H1 (cell line): ENCODE measurements at regions not wholly inside any gene's neighbourhood (a gene's known extent, or its start where the extent isn't known, plus 50 kb on each side); places are given as distances from the start of the nearest gene placed in this dataset.

Experiments
- CTCF ChIA-PET: fragments of 300-600 bp; sonication (Branson Sonifier 250); formaldehyde crosslinking; loops from one replicate; lab custom pipeline; 2021; ENCODE audit not compliant: partially characterized antibody; lab: Charles Lee
- POLR2A ChIA-PET: fragments of 300-600 bp; sonication (Branson Sonifier 250); formaldehyde crosslinking; loops from one replicate; lab custom pipeline; 2021; ENCODE audit warnings: inconsistent platforms; ENCODE audit not compliant: partially characterized antibody; lab: Charles Lee
- DNase-seq, 2 experiments: peaks; one replicate each; pipeline versions ENCODE4 v3.0.0 to v3.0.0-alpha.2; 2010 to 2022; ENCODE audit warnings: low spot score in 2 of 2, low read depth in 1 of 2, mixed read lengths in 1 of 2
- FAIRE-seq: peaks from 2 replicates; lab custom pipeline; 2011; peaks lifted over from hg19 to GRCh38; lab: Jason Lieb, UNC
- H2AFZ ChIP-seq: 2 replicates; pipeline ENCODE4 v1.8.1; 2012; ENCODE audit warnings: low read length, inconsistent platforms
- H2AK5ac ChIP-seq: 2 replicates; pipeline ENCODE4 v1.6.1; 2013; ENCODE audit warnings: low read depth, low read length
- H2BK120ac ChIP-seq: replicated peaks from 2 replicates; pipeline ENCODE3; 2013; ENCODE audit warnings: low read depth, low read length, inconsistent platforms
- H2BK12ac ChIP-seq: 2 replicates; pipeline ENCODE4 v1.6.1; 2013; ENCODE audit warnings: low read depth, low read length
- H2BK15ac ChIP-seq: 2 replicates; pipeline ENCODE4 v1.6.1; 2013; ENCODE audit warnings: low read length
- H2BK20ac ChIP-seq: 2 replicates; pipeline ENCODE4 v1.6.1; 2013; ENCODE audit warnings: low read length
- H2BK5ac ChIP-seq: 2 replicates; pipeline ENCODE4 v1.6.1; 2013; ENCODE audit warnings: low read depth, low read length
- H3K14ac ChIP-seq: 2 replicates; pipeline ENCODE4 v1.6.1; 2013; ENCODE audit warnings: inconsistent platforms; ENCODE audit not compliant: insufficient read length
- H3K18ac ChIP-seq: 2 replicates; pipeline ENCODE4 v1.6.1; 2013; ENCODE audit warnings: low read length; ENCODE audit errors: extremely low read depth
- H3K23ac ChIP-seq: 2 replicates; pipeline ENCODE4 v1.6.1; 2013; ENCODE audit warnings: inconsistent platforms; ENCODE audit not compliant: insufficient read length
- H3K23me2 ChIP-seq: 2 replicates; pipeline ENCODE4 v1.6.1; 2013; ENCODE audit warnings: low read depth, low read length
- H3K27ac ChIP-seq: 2 replicates; pipeline ENCODE4 v1.6.1; 2011; ENCODE audit warnings: low read depth, low read length, inconsistent platforms
- H3K27me3 ChIP-seq, 4 experiments: replicated peaks in 1 of 4; 1 replicate in 1 of 4; 2 replicates in 3 of 4; pipeline versions ENCODE4 v1.6.1 to v1.8.1; 2011 to 2013; ENCODE audit warnings: low read length in 3 of 4, mild to moderate bottlenecking in 3 of 4, inconsistent platforms in 2 of 4, mixed read lengths in 2 of 4, moderate library complexity in 1 of 4; ENCODE audit not compliant: control insufficient read depth in 3 of 4, insufficient read depth in 3 of 4; ENCODE audit errors: extremely low read depth in 1 of 4
- H3K36me3 ChIP-seq, 4 experiments: 2 replicates each; pipeline versions ENCODE4 v1.6.1 to v1.8.1; 2011 to 2013; ENCODE audit warnings: mild to moderate bottlenecking in 4 of 4, low read length in 3 of 4, moderate library complexity in 2 of 4, control low read depth in 1 of 4, inconsistent platforms in 1 of 4; ENCODE audit not compliant: insufficient read depth in 4 of 4, control insufficient read depth in 2 of 4
- H3K4ac ChIP-seq: replicated peaks from 2 replicates; pipeline ENCODE3; 2013; ENCODE audit warnings: low read length, low read depth, mixed read lengths, inconsistent platforms; ENCODE audit not compliant: insufficient read length
- H3K4me1 ChIP-seq, 4 experiments: replicated peaks in 1 of 4; 1 replicate in 1 of 4; 2 replicates in 3 of 4; pipeline versions ENCODE4 v1.6.1 to v1.8.1; 2011 to 2013; ENCODE audit warnings: low read length in 3 of 4, inconsistent platforms in 2 of 4, mixed read lengths in 1 of 4; ENCODE audit not compliant: insufficient read depth in 4 of 4, control insufficient read depth in 3 of 4
- H3K4me2 ChIP-seq, 2 experiments: 2 replicates each; pipeline versions ENCODE4 v1.6.1 to v1.8.1; 2011 to 2013; ENCODE audit warnings: low read depth in 2 of 2, low read length in 2 of 2, control low read depth in 1 of 2, inconsistent platforms in 1 of 2, mild to moderate bottlenecking in 1 of 2; ENCODE audit not compliant: insufficient read depth in 1 of 2
- H3K4me3 ChIP-seq, 4 experiments: fragments of 200-600, 300-600 bp in 1 of 4; sonication (generic), shearing (Covaris generic), sonication (Bioruptor Twin) in 1 of 4; 2 replicates each; pipeline versions ENCODE4 v1.5.1 to v1.8.1; 2011 to 2016; ENCODE audit warnings: low read length in 4 of 4, low read depth in 3 of 4, control low read depth in 2 of 4, inconsistent platforms in 2 of 4, mild to moderate bottlenecking in 2 of 4, mixed read lengths in 1 of 4, moderate library complexity in 1 of 4; ENCODE audit not compliant: insufficient read depth in 2 of 4; ENCODE audit errors: extremely low read depth in 1 of 4
- H3K56ac ChIP-seq: replicated peaks from 2 replicates; pipeline ENCODE3; 2013; ENCODE audit warnings: low read depth, mild to moderate bottlenecking, mixed read lengths, low read length, inconsistent platforms; ENCODE audit not compliant: insufficient read length
- H3K79me1 ChIP-seq: 2 replicates; pipeline ENCODE4 v1.6.1; 2013; ENCODE audit warnings: low read depth, low read length, control low read depth
- H3K79me2 ChIP-seq, 2 experiments: 2 replicates each; pipeline versions ENCODE4 v1.6.1 to v1.8.1; 2012 to 2013; ENCODE audit warnings: low read length in 2 of 2, mild to moderate bottlenecking in 2 of 2, inconsistent platforms in 1 of 2; ENCODE audit not compliant: insufficient read depth in 2 of 2, control insufficient read depth in 1 of 2
- H3K9ac ChIP-seq, 4 experiments: replicated peaks in 1 of 4; 1 replicate in 1 of 4; 2 replicates in 3 of 4; pipeline versions ENCODE4 v1.6.1 to v1.8.1; 2011 to 2013; ENCODE audit warnings: low read depth in 3 of 4, low read length in 3 of 4, control low read depth in 2 of 4, mild to moderate bottlenecking in 2 of 4, moderate library complexity in 2 of 4, inconsistent platforms in 1 of 4; ENCODE audit errors: extremely low read depth in 1 of 4
- H3K9me3 ChIP-seq, 2 experiments: 2 replicates each; pipeline versions ENCODE4 v1.6.1 to v1.8.1; 2012 to 2013; ENCODE audit warnings: mild to moderate bottlenecking in 2 of 2, moderate library complexity in 2 of 2, control low read depth in 1 of 2, inconsistent platforms in 1 of 2, low read depth in 1 of 2, low read length in 1 of 2, mixed read lengths in 1 of 2; ENCODE audit not compliant: insufficient read depth in 2 of 2
- H4K20me1 ChIP-seq, 2 experiments: replicated peaks in 1 of 2; 2 replicates each; pipeline versions ENCODE3 to v1.8.1; 2011 to 2013; ENCODE audit warnings: inconsistent platforms in 2 of 2, low read length in 2 of 2, mild to moderate bottlenecking in 1 of 2; ENCODE audit not compliant: insufficient read depth in 2 of 2, control insufficient read depth in 1 of 2
- H4K5ac ChIP-seq: 2 replicates; pipeline ENCODE4 v1.6.1; 2013; ENCODE audit warnings: low read length, low read depth, mixed read lengths, inconsistent platforms; ENCODE audit not compliant: insufficient read length
- H4K8ac ChIP-seq: 2 replicates; pipeline ENCODE4 v1.8.0; 2013; ENCODE audit warnings: mild to moderate bottlenecking, moderate library complexity, low read length, inconsistent platforms; ENCODE audit not compliant: insufficient read depth; ENCODE audit errors: extremely low read depth
- H4K91ac ChIP-seq: replicated peaks from 2 replicates; pipeline ENCODE3; 2013; ENCODE audit warnings: low read length, mixed read lengths, inconsistent platforms; ENCODE audit not compliant: insufficient read length
- BACH1 ChIP-seq: IDR thresholded peaks from 2 replicates; pipeline ENCODE4 v1.6.1; 2012; ENCODE audit warnings: low read length, improper control_type of control experiment
- POU5F1 ChIP-seq: IDR thresholded peaks from 2 replicates; pipeline ENCODE4 v1.6.1; 2011; ENCODE audit warnings: low read depth, mild to moderate bottlenecking, low read length, moderate library complexity
- SAP30 ChIP-seq: fragments of 300-600 bp; sonication (generic); IDR thresholded peaks from 2 replicates; pipeline ENCODE4 v1.7.1; 2012; ENCODE audit warnings: low read length, moderate library complexity, mild to moderate bottlenecking, inconsistent platforms; ENCODE audit not compliant: insufficient read depth, insufficient replicate concordance
- TCF12 ChIP-seq: IDR thresholded peaks from 2 replicates; pipeline ENCODE4 v1.6.1; 2011; ENCODE audit warnings: low read depth, mild to moderate bottlenecking, low read length
- WGBS, 2 experiments: shearing (Covaris generic) in 1 of 2; methylation state at CpG; one replicate each; pipeline versions ENCODE4 v1.1.6 to v1.1.7; 2013 to 2015; ENCODE audit warnings: low lambda C conversion rate in 2 of 2, mixed read lengths in 2 of 2, inconsistent platforms in 1 of 2, low coverage in 1 of 2, missing lambda C conversion rate in 1 of 2; ENCODE audit not compliant: insufficient replicate concordance in 2 of 2, insufficient coverage in 1 of 2, insufficient read length in 1 of 2; ENCODE audit errors: extremely low coverage in 1 of 2, missing lambda C conversion rate in 1 of 2; 5-methylcytosine and 5-hydroxymethylcytosine counted together

GRCh38 chrX:82161195-82161594, 959.3 kb downstream of the SH3BGRL start:
- FAIRE-seq (no peak), DNase-seq (no peak)
- Histone ChIP-seq H3K4me1 (no peaks in the 10 kb centered on the region), H3K79me2 (no peaks in the 10 kb centered on the region), H2BK15ac (no peak overlapping the region), H2BK12ac (no peak overlapping the region), H3K4me2 (no peak overlapping the region), H4K8ac (no peak overlapping the region), H4K5ac (no peak overlapping the region), H3K56ac (no peak overlapping the region), H3K23ac (no peak overlapping the region), H3K18ac (no peak overlapping the region), H2BK20ac (no peak overlapping the region), H3K27me3 (no peaks in the 10 kb centered on the region), H3K23me2 (no peaks in the 10 kb centered on the region), H3K14ac (no peak overlapping the region), H3K27ac (no peak overlapping the region), H2BK5ac (no peak overlapping the region), H4K91ac (no peak overlapping the region), H3K36me3 (no peaks in the 10 kb centered on the region), H3K4ac (no peak overlapping the region), H3K79me1 (no peaks in the 10 kb centered on the region), H3K4me3 (no peak overlapping the region), H2AFZ (no peak overlapping the region), H2AK5ac (no peak overlapping the region), H2BK120ac (no peak overlapping the region), H3K9ac (no peak overlapping the region), H3K9me3 (peaks cover 0 to 4% of the 10 kb centered on the region in 2 experiments; a peak in 1 of 4 replicates), H4K20me1 (no peaks in the 10 kb centered on the region)
- TF ChIP-seq BACH1 (no peak), POU5F1 (no peak), SAP30 (no peak), TCF12 (no peak)
- CTCF ChIA-PET, result no interaction called here
- POLR2A ChIA-PET, result no interaction called here
- WGBS, 2 experiments, result 87% methylated on average over 2 of the region's 2 CpGs; no CpG with 5 or more reads in 1 of the 2 experiments
